Body of pancreas (tissue), 4 donors: ENCODE measurements at regions not wholly inside any gene's neighbourhood (a gene's known extent, or its start where the extent isn't known, plus 50 kb on each side); places are given as distances from the start of the nearest gene placed in this dataset.

Experiments used
- ATAC-seq: fragments of 150-250 bp; one replicate; pipeline ENCODE4 v1.9.1; 2016
- DNase-seq, 4 donors: peaks; one replicate each; pipeline ENCODE4 v3.0.0-alpha.2; 2019
- H3K27ac ChIP-seq, 4 donors: fragments of 200-600 bp; sonication (generic); 1 replicate in 3 of 4; 2 replicates in 1 of 4; pipeline versions ENCODE4 v1.5.1 to v1.6.1; 2016 to 2019; ENCODE audit warnings: mild to moderate bottlenecking in 1 of 4, mixed read lengths in 1 of 4, moderate library complexity in 1 of 4
- H3K27me3 ChIP-seq, 2 donors: fragments of 200-600 bp; sonication (generic); one replicate each; pipeline ENCODE4 v1.6.0; 2016; ENCODE audit warnings: mild to moderate bottlenecking in 1 of 2
- H3K36me3 ChIP-seq, 2 donors: fragments of 200-600 bp; sonication (generic); replicated peaks in 1 of 2; 2 replicates each; pipeline ENCODE4 v1.5.1; 2016; ENCODE audit warnings: low read depth in 2 of 2; ENCODE audit not compliant: insufficient read depth in 1 of 2
- H3K4me1 ChIP-seq: fragments of 200-600 bp; sonication (generic); one replicate; pipeline ENCODE4 v1.6.0; 2016
- H3K4me3 ChIP-seq, 2 donors: fragments of 200-600 bp; sonication (generic); 1 replicate in 1 of 2; 2 replicates in 1 of 2; pipeline ENCODE4 v1.5.1; 2016 to 2019
- H3K9me3 ChIP-seq, 3 donors: fragments of 200-600 bp; sonication (generic); 1 replicate in 2 of 3; 2 replicates in 1 of 3; pipeline ENCODE4 v1.5.1; 2016
- CTCF ChIP-seq, 7 experiments: fragments of 450-650 bp in 4 of 7; fragments of 200-600 bp in 3 of 7; sonication (generic) in 3 of 7; IDR thresholded peaks; one replicate each; pipeline ENCODE4 v1.5.1; 2016 to 2019; ENCODE audit warnings: antibody characterized with exemption in 7 of 7
- POLR2A ChIP-seq, 3 donors: fragments of 450-650 bp; IDR thresholded peaks; one replicate each; pipeline ENCODE4 v1.6.1; 2016; ENCODE audit warnings: antibody characterized with exemption in 3 of 3, mild to moderate bottlenecking in 2 of 3
- WGBS, 2 donors: methylation state at CpG; one replicate each; pipeline ENCODE4 v1.1.5; 2017; 5-methylcytosine and 5-hydroxymethylcytosine counted together
- intact Hi-C: fragments of 100-400 bp; cut with DNase I; formaldehyde crosslinking; loops from one replicate; pipeline ENCODE4 v1.15.1; 2023

- Histone ChIP-seq H3K27me3 (no peaks in the 10 kb centered on the region), H3K36me3 (no peaks in the 10 kb centered on the region), H3K4me1 (peaks cover 27% of the 10 kb centered on the region), H3K9me3 (no peaks in the 10 kb centered on the region), H3K27ac (no peak overlapping the region), H3K4me3 (no peak overlapping the region)
- ATAC-seq = no peak
- WGBS, 2 donors = 69 to 78% methylated on average over 2 of the region's 2 CpGs
- no peak for TF ChIP-seq CTCF (IDR thresholded peaks at IDR 0.05)
- no peak for TF ChIP-seq POLR2A (IDR thresholded peaks at IDR 0.05)
- no peak for DNase-seq
- intact Hi-C loops = no loop called here
These were observed 180.9 kb upstream of the VASH1 start for GRCh38 chr14:76580399-76580798.

DNA sequence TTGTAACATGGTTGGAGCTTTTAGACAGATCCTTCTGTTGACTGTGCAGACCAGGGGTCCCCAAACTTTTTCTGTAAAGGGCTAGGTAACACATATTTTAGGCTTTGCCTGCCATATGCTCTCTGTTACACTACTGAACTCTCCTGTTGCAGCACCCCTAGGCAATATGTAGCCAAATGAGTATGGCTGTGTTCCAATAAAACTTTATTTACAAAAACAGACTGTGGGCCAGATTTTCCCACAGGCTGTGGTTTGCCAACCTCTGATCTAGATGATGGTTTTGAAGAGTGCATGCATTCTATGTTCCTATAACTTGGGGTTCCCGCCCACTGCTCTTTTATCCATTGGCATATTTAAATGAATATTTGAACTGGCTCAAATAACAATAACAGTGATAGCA is 180.3 kb upstream of the VASH1 start:
- H3K27ac ChIP-seq = no peak overlapping the region
- H3K4me3 ChIP-seq = no peak overlapping the region
- TF ChIP-seq POLR2A (IDR thresholded peaks at IDR 0.05) (no peak), CTCF (IDR thresholded peaks at IDR 0.05) (no peak)
- DNase-seq (no peak), ATAC-seq (no peak)
- H3K4me1 ChIP-seq = peaks cover 30% of the 10 kb centered on the region
- no peaks in the 10 kb centered on the region for H3K36me3 ChIP-seq
- intact Hi-C loops = no loop called here
- H3K9me3 ChIP-seq = no peaks in the 10 kb centered on the region
- 93 to 95% methylated on average over 1 of the region's 1 CpG for WGBS, 2 donors
- no peaks in the 10 kb centered on the region for H3K27me3 ChIP-seq

DNA sequence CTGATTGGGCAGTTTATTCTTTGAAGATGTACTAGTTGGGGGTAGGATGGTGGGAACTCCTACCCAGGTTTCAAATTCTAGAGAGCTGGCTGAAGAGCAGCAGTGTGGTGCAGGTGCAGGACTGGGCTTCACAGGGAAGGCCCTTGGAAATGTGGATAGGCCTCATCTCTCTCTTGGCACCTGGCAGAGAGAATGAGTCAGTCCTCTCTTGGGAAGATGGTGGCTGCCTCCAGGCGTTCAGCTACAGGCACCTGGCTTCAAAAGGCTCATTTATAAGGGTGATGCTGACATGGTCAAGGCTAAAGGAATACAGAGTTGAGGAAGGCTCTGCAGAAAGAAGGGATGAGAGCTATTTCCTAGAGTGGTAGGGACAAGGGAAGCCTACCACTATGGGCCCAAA is 179.7 kb upstream of the VASH1 start:
- no peak for DNase-seq
- intact Hi-C loops = no loop called here
- Histone ChIP-seq H3K27ac (no peak overlapping the region), H3K4me1 (peaks cover 29% of the 10 kb centered on the region), H3K9me3 (no peaks in the 10 kb centered on the region), H3K36me3 (no peaks in the 10 kb centered on the region), H3K4me3 (no peak overlapping the region), H3K27me3 (no peaks in the 10 kb centered on the region)
- WGBS, 2 donors = 25 to 50% methylated on average over 1 of the region's 1 CpG
- TF ChIP-seq CTCF (IDR thresholded peaks at IDR 0.05) (no peak), POLR2A (IDR thresholded peaks at IDR 0.05) (no peak)
- ATAC-seq = no peak

GRCh38 chr14:76582447-76582846 is 178.8 kb upstream of the VASH1 start:
- ATAC-seq (no peak), DNase-seq (no peak)
- WGBS, 2 donors = 55 to 77% methylated on average over 1 of the region's 1 CpG
- Histone ChIP-seq H3K36me3 (no peaks in the 10 kb centered on the region), H3K27me3 (no peaks in the 10 kb centered on the region), H3K4me3 (no peak overlapping the region), H3K9me3 (no peaks in the 10 kb centered on the region), H3K27ac (no peak overlapping the region), H3K4me1 (peaks cover 35% of the 10 kb centered on the region)
- TF ChIP-seq POLR2A (IDR thresholded peaks at IDR 0.05) = no peak
- no peak for TF ChIP-seq CTCF (IDR thresholded peaks at IDR 0.05)
- intact Hi-C loops = no loop called here

DNA sequence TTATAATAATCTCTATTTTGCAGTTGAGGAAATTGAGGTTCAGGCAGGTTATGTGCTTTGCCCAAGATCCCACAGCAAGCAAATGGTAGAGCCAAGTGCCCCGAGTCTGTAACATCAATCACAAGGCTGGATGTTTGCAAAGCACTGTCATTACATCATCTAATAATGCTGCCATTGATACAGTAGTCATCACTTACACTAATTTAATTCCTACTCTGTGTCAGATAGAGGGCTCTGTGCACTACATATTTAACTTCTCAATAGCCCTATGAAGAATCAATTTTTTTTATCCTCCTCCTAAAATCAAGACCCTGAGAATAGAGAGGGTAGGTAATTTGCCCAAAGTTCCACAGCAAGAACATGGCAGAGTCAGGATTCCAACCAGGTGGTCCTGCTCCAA is 178.1 kb upstream of the VASH1 start:
- 33 to 44% methylated on average over 1 of the region's 1 CpG for WGBS, 2 donors
- H3K27me3 ChIP-seq = no peaks in the 10 kb centered on the region
- intact Hi-C loops = no loop called here
- no peaks in the 10 kb centered on the region for H3K9me3 ChIP-seq
- DNase-seq (no peak), ATAC-seq (no peak)
- TF ChIP-seq POLR2A (IDR thresholded peaks at IDR 0.05) (no peak), CTCF (IDR thresholded peaks at IDR 0.05) (no peak)
- H3K27ac ChIP-seq = peak overlapping the region; percentile 45 to 83 (median 77)
- no peaks in the 10 kb centered on the region for H3K36me3 ChIP-seq
- H3K4me1 ChIP-seq = peaks cover 35% of the 10 kb centered on the region
- no peak overlapping the region for H3K4me3 ChIP-seq
